ENCODE measurements at regions not wholly inside any gene's neighbourhood (a gene's known extent, or its start where the extent isn't known, plus 50 kb on each side); places are given as distances from the start of the nearest gene placed in this dataset.
"Not testable (repeated sequence)": the region's sequence is repeated elsewhere in the genome, so short reads cannot be mapped to it uniquely, and the experiment has no call there.

GRCh38 chr1:121041497-121041896, 142.6 kb downstream of the FAM72B start:
- not testable (repeated sequence) for TF ChIP-seq CTCF (conservative IDR thresholded peaks at IDR 0.05 in 1 of 2, IDR thresholded peaks at IDR 0.05 in 1 of 2; ENCODE audit: extremely low read depth in 1 of 2, insufficient read depth in 1 of 2, low read depth in 1 of 2, low read length in 2 of 2); EZH2 (IDR thresholded peaks at IDR 0.05; ENCODE audit: borderline replicate concordance, low read length)

Data from mammary epithelial cell (primary cell).